Islet precursor cell (in vitro differentiated cells): ENCODE measurements at regions not wholly inside any gene's neighbourhood (a gene's known extent, or its start where the extent isn't known, plus 50 kb on each side); places are given as distances from the start of the nearest gene placed in this dataset.

Experiments used
- DNase-seq: peaks from one replicate; pipeline ENCODE4 v3.0.0-alpha.2; 2018

DNA sequence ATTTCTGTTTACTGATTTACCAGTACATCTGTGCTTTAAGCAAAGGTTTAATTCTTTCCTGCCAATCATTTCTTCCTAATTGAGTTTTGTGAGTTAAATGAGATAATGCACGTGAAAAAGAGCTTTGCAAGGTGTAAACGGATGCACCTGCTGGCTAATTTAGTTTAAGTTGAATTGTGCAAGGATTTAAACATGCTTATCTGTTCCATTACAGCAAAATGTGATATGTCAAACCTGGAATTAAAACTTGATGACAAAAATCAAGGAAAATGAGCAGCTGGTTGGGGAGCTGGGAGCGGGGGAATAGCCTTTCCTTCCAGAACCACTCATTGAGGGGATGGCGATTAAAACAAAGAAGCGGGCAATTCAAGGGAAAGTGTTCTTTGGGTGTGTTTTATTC lies 155.0 kb upstream of the CTTNBP2 start:
- no peak for DNase-seq

DNA sequence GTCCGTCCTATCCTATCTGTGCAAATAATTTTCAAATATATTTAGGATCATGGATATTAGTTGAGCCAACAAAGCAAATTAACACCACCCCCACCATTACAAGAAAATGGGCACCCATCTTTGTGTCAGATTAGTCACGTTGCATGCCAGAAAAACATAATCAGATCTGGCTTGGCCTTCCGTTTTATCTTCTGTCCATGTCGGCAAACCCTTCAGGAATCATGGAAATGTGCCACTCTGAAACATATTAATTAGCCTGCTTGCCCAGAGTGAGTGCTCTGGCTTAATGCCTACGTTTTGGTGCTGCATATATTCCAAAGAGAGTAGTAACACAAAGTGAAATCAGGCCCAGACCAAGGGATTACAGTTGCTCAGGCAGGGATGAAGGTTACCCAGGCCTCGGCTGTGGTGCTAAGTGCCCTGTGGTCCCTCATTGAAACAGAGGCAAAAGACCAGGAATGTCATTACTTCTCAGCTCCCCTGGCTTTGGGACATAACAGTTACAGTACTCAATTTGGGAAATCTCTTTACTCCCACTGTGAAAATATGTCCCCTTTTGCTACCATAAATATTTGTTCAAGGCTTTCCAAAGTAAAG lies 154.0 kb upstream of the LSM8 start:
- no peak for DNase-seq

DNA sequence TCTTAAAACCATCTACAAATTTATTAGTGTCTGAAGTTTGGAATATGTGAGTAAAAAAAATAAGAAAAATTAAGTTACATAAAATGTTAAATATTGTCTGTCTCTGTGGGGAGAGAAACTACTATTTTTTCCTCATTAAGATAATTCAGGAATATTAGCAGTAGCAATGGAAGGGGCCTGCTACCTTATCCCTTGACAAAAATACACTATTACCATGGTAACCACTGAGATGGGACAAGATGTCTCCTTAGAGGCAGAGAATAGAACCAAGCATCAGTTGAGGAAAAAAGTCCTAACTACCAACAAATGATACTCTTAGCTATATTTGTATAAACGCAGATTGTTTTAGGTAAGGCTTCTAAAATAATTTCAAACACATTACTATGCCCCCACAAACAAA lies 150.7 kb upstream of the LSM8 start:
- DNase-seq, result no peak

DNA sequence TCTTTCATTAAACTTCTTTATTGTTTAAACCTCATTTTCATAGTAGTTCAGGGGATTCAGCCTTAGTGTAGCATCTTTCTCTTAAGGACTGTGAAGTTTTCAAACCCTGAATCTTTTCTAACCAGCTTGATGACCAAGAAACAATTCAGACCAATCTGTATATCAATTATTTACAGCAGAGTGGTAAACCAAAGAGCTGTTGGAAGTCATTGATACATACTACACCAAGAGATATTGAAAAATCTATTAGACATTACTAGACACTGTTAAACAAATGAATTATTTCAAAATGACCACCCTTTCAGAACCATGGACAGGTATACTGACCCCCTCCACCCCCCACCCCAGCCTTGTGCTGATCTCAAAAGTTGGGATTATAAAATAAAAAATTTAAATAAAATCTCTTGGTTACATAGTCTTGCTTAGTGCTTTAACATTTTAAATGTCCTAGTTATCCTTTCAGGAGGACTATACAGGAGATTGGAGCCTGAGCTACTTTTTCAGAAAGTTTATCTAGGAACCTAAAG lies 143.9 kb upstream of the LSM8 start:
- DNase-seq, result no peak

DNA sequence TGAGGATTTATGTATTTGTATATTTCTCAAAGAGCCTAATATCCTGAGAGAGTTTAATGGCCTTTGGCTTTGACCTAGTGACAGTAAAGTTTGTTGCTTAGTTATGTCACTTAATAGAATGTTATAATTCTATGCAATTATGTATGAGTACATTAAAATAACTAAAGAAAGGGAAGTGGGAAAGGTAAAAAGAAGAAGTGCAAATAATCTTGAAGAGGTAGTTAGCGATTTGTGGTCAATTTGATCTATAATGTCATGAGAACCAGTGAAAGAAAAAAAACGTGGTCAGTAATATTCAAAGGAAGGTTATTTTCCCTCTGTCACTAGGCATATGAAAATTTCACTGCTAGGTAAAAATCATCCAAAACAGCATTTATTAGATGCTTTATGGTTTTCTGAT lies 143.4 kb upstream of the LSM8 start:
- no peak for DNase-seq

DNA sequence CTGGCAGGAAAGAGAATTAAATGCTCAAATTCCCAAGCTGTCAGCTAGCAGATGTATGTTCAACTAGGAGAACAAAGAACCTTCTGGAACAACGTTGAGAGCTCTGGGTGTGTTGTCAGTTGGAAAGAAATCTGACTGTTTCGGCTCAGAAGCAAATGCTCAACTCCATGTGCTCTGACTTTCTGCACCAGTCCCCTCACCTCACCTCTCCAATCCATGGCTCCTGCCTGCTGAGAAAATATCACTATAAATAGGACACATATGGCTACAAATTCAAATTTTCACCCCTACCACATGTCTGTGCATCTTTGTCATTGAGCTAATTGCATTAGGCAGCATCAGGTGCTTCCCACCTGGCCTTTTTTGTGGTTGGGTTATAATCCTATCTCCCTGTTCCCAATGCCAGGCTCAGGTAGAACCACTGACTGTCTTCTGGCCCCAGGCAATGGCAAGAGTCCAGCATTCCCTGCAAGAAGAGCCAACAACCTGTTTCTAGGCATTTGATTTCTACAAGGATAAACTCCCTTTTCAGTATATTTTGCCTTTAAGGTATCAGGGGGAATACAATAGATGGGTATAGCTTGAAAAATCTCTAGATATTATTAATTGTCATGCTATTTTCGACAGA lies 142.6 kb upstream of the LSM8 start:
- peak; percentile 71 for DNase-seq

DNA sequence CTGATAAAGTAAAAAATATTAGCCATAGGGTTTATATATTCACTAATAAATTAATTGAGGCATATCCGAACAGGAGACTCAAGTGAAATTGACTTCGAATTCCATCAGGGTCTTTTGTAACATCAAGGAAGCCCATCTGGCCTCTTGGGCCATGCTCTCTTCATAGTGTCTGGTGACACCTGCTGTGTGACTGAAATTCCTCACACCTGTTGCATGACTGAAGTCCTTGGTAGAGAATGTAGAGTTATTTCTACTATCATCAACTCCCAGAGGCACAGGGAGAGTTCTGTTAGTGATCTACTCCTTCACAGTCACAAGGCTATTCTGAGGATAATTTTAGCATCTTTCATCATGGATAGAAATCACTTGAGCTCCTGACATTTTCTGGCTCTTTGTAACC lies 138.3 kb upstream of the LSM8 start:
- no peak for DNase-seq

DNA sequence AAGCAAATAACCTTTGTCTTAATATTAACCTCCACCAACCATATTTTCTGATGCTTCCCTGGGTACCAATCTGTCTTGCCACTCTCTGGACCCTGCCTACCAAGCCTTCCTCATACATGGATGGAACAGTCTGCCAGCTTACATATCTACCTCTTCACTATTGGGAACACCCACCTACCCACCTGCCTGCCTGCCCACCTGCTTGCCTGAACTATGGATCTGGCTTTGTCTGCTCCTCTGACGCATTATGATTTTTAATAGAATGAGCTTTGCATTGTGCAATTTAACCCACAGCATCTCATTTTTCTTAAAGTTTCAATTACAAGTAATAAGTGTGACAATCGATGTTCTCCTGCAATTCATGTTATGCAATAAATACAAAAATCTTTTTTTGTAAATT lies 137.9 kb upstream of the LSM8 start:
- DNase-seq, result no peak

DNA sequence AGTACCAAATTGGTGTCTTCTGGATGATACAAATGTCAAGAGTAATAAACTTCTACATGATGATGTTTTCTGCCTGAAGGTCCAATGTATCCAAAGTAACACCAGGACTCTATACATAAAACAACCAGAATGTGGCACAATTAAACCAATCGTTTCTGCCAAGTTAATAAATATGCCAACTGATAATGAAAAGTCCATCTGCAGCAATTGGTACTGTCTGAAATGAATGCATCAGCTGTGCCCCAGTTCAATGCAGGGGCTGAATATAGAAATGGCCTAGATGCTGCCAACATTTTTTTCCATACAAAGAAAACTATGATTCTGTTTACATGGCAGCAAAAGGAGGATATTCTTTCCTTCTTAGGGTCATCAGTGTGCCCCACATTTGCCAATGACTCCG lies 137.2 kb upstream of the LSM8 start:
- DNase-seq, result no peak

DNA sequence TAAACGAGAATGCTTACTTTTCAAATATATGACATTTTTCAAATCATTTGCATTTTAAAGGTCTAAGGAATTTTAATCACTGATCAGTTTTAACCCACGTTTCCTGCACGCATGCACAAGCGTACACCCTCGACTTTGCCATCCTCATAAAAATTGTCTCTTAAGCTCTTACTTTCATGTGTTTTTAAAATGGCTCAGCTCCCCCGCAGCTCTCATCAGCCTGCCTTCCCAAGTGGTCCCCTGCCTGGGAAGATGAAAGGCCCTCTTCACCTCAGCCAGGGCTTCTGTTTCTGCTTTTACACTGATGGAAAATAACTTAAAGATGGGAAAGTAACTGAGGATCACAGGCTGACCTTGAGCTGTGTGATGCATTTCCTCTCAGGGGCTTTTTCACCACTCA lies 131.6 kb upstream of the LSM8 start:
- DNase-seq, result peak; percentile 61

DNA sequence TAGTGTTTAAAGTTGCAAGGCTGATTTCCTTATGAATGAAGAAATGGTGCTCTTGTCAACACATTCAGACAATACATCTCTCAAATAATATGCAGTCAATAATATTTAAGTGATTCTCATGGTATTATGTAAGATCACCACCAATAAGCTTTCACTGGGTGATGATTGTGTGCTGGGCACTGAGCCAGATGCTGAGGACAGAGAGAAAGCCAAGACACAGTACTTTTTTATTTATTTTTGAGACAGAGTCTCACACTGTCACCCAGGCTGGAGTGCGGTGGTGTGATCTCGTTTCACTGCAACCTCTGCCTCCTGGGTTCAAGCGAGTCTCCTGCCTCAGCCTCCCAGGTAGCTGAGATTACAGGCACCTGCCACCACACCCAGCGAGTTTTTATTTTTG lies 130.6 kb upstream of the LSM8 start:
- no peak for DNase-seq

DNA sequence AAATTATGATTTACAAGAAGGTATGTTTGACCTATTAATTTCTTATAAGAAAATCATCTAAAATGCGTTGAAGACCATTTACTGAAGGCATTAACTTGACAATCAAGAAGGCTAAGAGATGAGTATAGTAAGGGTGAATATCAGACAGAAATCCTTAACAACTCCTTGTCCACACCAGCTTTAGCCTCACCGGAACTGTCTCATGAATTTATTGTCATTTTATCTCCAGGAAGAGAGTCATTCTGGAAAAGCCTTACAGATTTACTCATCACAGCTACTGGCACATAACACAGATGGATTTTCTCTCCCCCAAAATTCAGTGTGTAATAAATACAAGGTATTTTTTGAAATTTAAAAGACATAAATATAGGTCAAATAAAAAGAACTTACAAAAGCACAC lies 129.4 kb upstream of the LSM8 start:
- no peak for DNase-seq

DNA sequence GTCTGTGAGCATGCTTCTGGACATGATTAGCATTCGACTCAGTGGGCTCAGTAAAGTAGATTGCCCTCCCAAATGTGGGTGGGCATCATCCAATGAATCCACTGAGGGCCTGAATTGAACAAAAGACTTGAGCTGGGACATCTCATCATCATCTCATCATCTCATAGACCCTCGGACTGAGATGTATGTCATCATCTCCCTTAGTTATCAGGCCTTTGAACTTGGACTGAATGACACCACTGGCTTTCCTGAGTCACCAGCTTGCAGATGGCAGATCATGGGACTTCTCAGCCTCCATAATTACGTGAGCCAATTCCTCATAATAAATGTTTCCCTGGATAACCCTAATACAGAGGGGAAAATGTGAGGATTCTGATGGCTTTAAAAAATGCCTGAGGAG lies 128.3 kb upstream of the LSM8 start:
- no peak for DNase-seq

DNA sequence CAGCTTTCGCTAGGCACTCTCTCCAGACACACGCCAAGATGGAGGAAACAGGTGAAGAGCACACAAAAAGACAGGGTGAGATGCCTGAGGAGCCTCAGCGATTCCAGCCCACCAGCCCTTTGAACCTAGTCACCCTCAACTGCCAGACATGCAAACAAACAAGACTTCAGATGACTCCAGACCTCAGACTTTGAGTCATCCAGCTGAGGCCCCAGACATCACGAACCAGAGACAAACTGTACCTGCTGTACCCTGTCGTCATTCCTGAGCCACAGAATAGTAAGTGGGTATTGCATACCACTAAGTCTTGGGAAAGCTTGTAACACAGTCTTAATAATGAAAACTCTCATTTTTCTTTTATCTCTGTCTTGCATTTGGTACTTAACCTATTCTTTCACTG lies 126.6 kb upstream of the LSM8 start:
- DNase-seq, result peak; percentile 92

DNA sequence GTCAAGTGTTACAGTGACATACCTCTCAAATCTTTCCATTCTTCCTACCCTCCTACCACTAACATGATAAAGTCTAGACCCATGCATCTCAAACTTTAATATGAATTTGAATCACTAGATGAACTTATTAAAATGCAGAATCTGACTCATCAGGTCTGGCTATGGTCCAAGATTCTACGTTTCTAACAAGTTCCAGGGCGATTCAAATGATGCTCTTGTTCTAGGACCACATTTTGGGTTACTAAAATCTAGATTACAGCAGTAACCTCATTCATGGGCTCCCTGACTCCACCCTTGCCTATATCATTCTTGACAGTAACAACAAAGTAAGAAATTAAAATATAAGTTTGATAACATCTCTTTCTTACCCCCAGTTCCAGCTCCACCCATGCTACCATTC lies 124.8 kb upstream of the LSM8 start:
- DNase-seq, result no peak

DNA sequence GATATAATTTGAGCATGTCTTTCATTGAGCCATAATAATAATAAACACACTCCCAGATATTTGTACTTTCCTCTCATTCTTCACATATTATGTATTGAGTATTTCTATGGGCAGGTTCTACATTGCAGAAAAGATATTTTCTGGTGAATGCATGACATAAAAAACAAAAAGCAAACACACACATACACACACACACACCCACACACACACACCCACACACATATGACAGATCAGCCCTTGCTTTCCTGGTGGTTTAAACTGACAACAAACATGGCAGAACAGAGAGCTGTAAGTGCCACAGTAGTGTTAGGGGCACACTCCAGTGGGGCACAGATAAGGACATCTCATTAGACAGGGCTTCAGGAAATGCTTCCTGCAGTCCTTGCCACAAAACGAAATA lies 123.3 kb upstream of the LSM8 start:
- no peak for DNase-seq

DNA sequence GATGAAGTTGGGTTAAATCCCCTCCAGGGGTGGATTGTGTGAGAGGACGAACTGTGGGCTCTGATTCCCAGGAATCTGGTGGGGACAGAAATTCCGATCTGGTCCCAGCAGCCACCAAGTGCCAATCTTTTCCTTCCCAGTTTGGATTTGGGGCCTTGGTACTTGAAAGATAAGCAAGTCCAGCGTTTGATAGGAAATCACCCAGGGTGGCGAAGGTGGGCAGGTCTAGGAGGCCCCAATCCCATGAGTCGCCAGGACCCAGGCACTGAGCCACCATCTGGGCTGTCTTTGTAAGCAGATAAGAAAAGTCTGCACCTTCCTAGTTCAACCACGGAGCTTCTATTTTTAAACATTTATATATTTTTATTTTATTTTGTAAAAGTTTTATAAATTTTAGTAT lies 122.6 kb upstream of the LSM8 start:
- no peak for DNase-seq

DNA sequence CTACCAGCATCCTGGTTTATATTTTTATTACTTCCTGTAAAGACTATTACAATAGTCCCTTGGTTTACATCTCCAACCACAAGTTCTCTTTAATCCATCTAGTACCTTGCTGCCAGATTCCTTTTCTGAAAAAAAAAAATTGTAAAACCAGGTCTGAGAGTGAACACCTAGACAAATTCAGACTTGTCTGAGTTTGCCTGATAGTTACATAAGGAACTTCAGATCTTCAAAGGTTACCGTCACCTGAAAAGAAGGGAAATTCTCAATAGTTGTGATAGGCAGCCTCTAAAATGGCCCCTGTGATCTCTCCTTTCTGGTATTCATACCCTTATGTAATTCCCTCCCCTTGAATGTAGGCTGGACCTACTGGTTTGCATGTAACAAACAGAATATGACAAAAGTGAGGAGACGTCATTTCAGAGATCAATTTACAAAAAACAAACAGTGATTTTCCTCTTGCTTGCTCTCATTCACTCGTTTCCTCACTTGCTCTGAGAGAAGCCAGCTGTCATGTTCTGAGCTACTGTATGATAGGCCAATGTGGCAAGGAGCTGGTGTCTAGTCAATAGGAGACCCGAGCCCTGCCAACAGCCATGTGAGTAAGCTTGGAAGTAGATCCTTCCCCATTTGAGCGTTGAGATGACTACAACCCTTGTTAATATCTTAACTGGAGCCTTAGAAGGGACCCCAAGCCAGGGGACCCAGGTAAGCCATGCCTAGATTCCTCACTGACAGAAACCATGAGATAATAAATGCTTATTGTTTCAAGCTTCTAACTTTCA lies 110.9 kb upstream of the LSM8 start:
- DNase-seq, result no peak

DNA sequence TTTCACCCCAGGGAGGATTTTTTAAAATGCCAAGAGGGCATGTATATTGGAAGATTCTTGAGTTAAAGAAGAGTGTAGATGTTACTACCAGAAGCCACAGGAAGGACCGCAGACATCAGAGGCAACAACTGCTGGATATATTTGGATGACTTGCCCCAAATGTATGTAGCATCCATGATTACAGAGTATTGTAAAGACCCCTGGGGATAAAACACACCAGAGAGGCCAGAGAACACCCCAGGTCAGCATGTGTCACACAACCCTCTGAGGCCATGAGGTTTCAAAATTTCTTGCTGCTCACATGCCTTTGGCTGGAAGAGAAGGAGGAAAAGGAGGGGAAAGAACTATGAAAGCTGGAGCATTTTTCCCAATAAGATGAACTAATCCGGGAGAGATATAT lies 108.0 kb upstream of the LSM8 start:
- no peak for DNase-seq

DNA sequence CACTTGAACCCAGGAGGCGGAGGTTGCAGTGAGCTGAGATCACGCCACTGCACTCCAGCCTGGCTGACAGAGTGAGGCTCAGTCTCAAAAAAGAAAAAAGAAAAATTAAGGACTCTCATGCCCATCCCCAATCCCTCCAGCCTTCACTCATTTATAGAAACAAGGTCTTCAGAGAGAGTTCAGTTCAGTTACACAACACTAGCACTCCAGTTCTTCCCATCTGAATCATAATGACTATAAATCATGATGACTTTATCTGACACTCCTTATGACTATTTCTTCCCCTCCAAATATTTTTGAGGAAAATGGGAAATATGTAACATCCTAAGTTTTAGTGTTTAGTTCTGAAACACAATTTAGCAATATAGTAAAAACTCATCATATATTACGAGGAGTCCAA lies 107.4 kb upstream of the LSM8 start:
- no peak for DNase-seq

DNA sequence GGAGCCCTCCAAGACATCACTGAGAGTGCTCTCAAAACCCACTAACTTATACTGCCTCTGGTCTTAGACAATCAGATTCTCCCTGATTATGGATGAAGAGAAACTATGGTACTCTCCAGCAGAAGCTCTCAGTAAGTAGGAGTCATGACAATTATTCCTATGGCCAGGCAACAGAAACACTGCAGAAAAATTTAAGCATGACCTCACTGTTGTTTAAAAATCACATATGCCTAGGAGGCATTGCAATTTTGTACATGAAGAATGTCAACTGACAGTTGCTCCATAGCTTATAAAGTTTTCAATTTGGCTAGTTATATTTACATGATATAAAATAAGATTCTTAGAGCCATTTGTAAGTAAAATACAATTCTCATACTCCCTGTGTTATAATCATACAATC lies 105.9 kb upstream of the LSM8 start:
- DNase-seq, result no peak

DNA sequence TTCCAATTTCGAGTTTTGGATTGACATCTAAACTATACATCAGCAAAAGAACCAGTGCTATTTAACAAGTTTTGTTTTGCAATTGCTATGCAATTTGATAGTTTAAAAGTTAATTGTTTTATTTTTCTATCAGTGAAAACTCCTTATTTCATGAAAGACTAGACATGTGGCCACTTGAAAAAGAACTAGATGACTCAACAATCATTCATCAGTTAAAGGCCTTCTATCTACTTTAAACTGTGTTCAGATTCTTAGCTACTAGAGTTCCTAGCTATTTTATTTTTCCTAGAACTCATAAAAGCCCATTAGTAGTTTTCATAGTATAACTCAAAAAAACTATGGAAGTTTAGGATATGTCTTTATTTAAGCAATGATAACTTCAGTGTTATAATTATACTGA lies 104.6 kb upstream of the LSM8 start:
- no peak for DNase-seq

DNA sequence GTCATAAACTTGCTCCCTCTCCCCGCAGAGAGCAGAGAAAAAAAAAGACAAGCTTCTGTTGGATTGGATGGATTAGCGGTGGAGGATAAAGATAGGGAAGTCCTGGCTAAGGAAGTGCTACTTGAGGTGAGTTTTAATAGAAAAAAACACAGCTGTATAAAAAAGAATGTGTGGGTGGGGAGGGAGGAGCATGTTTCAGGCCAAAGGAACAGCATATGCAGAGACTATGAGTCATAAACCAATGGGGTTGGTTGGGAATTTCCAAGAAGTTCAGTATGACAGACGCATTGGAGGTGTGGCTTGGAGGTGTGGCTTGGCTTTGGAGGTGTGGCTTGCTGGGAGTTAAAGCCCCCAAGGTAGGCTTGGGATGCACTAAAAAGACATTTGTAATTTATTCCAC lies 103.0 kb upstream of the LSM8 start:
- DNase-seq, result peak; percentile 63

DNA sequence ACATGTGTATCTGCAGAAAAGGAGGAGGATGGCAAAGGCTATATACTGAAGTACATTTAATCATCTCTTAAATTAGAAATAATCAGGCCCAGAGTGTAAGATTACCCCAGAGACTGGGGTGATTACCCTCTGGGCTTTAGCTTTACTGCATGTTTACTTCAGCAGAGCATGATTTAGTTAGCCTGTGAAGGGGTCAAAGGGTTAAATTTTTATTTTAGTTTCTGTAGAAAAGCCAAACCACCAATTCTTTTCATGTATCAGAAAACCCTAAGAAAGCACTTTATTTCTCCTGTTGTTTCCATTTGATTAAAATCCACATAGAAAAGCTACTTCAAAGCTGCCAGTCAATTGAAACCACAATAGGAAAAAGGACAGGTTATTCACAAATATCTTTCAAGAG lies 101.5 kb upstream of the LSM8 start:
- DNase-seq, result no peak

DNA sequence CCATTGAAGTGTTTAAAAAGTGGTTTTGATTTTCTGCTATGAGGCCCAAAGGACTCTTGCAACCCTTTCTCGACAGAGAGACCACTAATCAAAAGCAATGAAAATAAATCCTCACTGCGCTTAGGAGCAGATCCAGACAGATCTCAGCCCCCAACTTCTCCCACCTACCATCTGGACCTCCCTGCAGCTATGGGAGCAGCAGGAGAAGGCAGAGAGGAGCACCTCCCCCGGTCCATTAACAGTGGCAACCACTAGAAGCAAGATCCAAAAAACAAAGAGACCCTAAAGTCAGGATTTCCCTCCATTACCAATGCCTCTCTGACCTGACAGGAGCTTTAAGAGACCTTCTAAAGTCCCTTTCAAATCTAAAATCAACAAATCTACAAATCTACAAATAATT lies 99.0 kb upstream of the LSM8 start:
- DNase-seq, result no peak
